Colonic mucosa (tissue), 4 donors: ENCODE measurements at regions not wholly inside any gene's neighbourhood (a gene's known extent, or its start where the extent isn't known, plus 50 kb on each side); places are given as distances from the start of the nearest gene placed in this dataset.
"Not testable (repeated sequence)": the region's sequence is repeated elsewhere in the genome, so short reads cannot be mapped to it uniquely, and the experiment has no call there.

ENCODE experiments used
- DNase-seq: peaks from one replicate; pipeline ENCODE4 v3.0.0-alpha.2; 2020
- H3K27ac ChIP-seq: fragments of 200-600 bp; one replicate; pipeline ENCODE4 v1.8.0; 2021
- H3K27me3 ChIP-seq: fragments of 200-600 bp; one replicate; pipeline ENCODE4 v1.8.0; 2021
- H3K36me3 ChIP-seq: fragments of 200-600 bp; one replicate; pipeline ENCODE4 v1.8.0; 2021
- H3K4me1 ChIP-seq: fragments of 200-600 bp; one replicate; pipeline ENCODE4 v1.8.0; 2021; ENCODE audit warnings: mild to moderate bottlenecking
- H3K4me3 ChIP-seq: fragments of 200-600 bp; one replicate; pipeline ENCODE4 v1.8.0; 2021
- H3K9ac ChIP-seq, 2 donors: one replicate each; pipeline ENCODE4 v1.7.0; 2013; ENCODE audit warnings: control low read depth in 2 of 2, low read depth in 2 of 2, low read length in 2 of 2
- H3K9me3 ChIP-seq: fragments of 200-600 bp; one replicate; pipeline ENCODE4 v1.8.0; 2021
- intact Hi-C: fragments of 100-400 bp; cut with DNase I; formaldehyde crosslinking; loops from one replicate; pipeline ENCODE4 v1.14.1; 2022
- TF ChIP-seq, protein P1 (sequence below): fragments of 200-600 bp; IDR thresholded peaks from one replicate; pipeline ENCODE4 v1.8.0; 2022; ENCODE audit warnings: antibody characterized with exemption, mild to moderate bottlenecking
- donor health status: healthy.
- donor health status: DM: no; HTN: no; CAD: no.
- donor health status: DM: no; HTN: no; CAD: no.

DNA sequence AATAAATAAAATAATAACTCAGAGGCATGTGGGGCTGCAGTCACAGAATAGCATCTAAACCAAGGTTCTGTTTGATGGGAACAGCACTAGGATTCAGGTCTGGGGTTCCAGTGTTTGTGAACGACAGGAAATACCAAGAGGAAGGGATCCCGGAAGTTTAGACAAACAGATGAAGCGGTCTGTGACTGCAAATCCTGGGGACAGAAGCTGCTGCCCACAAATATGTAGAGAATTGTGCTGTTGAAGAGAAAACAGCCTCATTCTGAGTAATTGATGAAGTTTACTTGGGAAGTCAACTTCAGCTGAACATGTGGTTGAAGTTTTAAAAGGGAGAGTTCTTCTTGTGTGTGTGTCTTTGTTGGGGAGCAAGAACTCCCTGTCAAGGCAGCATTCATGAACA lies 98.4 kb upstream of the TBX5 start:
- Histone ChIP-seq H3K27me3 (no peaks in the 10 kb centered on the region), H3K9me3 (no peaks in the 10 kb centered on the region), H3K4me3 (no peak overlapping the region), H3K4me1 (no peaks in the 10 kb centered on the region), H3K27ac (no peak overlapping the region), H3K36me3 (no peaks in the 10 kb centered on the region), H3K9ac (no peak overlapping the region)
- TF ChIP-seq, protein P1, sequence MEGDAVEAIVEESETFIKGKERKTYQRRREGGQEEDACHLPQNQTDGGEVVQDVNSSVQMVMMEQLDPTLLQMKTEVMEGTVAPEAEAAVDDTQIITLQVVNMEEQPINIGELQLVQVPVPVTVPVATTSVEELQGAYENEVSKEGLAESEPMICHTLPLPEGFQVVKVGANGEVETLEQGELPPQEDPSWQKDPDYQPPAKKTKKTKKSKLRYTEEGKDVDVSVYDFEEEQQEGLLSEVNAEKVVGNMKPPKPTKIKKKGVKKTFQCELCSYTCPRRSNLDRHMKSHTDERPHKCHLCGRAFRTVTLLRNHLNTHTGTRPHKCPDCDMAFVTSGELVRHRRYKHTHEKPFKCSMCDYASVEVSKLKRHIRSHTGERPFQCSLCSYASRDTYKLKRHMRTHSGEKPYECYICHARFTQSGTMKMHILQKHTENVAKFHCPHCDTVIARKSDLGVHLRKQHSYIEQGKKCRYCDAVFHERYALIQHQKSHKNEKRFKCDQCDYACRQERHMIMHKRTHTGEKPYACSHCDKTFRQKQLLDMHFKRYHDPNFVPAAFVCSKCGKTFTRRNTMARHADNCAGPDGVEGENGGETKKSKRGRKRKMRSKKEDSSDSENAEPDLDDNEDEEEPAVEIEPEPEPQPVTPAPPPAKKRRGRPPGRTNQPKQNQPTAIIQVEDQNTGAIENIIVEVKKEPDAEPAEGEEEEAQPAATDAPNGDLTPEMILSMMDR = no peak
- intact Hi-C loops = no loop called here
- DNase-seq = no peak

DNA sequence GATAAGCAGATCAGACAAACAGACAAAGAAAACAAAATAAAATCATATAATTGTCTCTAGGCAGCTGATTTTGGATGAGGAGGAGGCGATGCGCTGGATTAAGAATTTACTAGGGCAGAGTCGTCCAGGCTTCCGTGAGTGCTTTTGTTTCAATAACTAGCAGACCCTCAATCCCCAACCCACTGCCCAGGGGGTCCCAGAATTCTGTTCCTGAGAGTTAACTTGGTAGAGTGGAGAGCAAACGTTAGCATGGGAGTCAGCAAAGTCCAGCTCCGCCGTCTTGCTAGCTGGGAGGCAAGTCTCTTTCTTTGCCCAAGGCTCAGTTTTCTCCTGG lies 95.5 kb upstream of the TBX5 start:
- intact Hi-C loops = no loop called here
- no peaks in the 10 kb centered on the region for H3K36me3 ChIP-seq
- TF ChIP-seq, protein P1 = no peak
- no peak for DNase-seq
- H3K9me3 ChIP-seq = no peaks in the 10 kb centered on the region
- H3K9ac ChIP-seq = no peak overlapping the region
- H3K27ac ChIP-seq = no peak overlapping the region
- no peaks in the 10 kb centered on the region for H3K27me3 ChIP-seq
- H3K4me3 ChIP-seq = no peak overlapping the region
- no peaks in the 10 kb centered on the region for H3K4me1 ChIP-seq

DNA sequence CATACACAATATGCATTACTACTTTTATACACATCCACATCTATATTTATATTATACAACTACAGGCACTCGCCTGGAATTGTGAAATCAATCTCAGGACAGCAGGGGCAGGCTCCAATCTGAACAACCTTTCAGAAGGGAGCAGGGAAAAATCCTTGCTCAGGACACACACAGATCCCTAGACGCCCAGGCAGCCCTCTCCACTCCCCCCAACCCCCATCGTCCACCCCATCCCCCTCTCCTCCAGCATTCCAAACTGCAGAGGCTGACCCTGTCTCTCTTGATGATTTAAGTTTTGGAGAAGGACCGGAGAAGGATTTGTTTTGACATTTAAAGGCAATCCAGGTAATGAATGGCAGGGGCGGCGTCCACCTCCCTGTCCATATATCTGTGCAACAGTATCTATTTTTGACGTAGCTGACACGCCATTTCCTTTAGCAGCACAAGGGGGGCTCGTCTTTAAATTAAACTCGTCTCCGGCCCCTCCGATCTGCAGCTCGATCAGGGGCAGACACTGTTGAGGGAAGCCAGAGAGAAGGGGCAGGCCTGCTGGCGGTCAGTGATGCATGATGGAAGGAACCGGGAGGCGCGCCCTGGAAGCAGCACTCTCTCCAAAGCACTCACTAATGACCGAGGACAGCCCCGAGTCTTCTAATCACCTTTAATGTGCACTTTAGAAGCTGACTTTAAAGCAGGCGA lies 95.0 kb upstream of the TBX5 start:
- intact Hi-C loops = no loop called here
- Histone ChIP-seq H3K9me3 (no peaks in the 10 kb centered on the region), H3K27ac (no peak overlapping the region), H3K36me3 (no peaks in the 10 kb centered on the region), H3K27me3 (no peaks in the 10 kb centered on the region), H3K4me3 (no peak overlapping the region), H3K9ac (no peak overlapping the region), H3K4me1 (no peaks in the 10 kb centered on the region)
- DNase-seq = no peak
- TF ChIP-seq, protein P1 = no peak

DNA sequence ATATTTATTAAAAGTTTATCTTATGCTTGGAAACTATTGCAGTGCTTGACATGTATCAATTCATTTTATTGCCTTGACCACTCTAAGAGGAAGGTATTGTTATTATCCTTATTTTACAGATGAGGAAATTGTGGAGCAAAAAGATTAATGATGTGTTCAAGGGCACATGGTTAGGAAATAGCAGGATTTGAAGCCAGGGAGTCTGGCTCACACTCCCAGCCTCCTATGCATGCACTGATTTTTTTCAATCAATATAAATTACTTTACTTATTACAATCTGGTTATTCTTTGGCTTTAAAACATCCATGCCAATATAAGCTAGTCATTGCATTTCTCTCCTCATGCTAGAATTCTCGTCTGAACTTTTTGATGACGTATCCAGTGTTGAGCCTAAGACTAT lies 94.2 kb upstream of the TBX5 start:
- H3K4me3 ChIP-seq = no peak overlapping the region
- intact Hi-C loops = no loop called here
- no peak overlapping the region for H3K9ac ChIP-seq
- no peak for DNase-seq
- no peaks in the 10 kb centered on the region for H3K36me3 ChIP-seq
- TF ChIP-seq, protein P1 = no peak
- H3K27me3 ChIP-seq = no peaks in the 10 kb centered on the region
- H3K9me3 ChIP-seq = no peaks in the 10 kb centered on the region
- no peaks in the 10 kb centered on the region for H3K4me1 ChIP-seq
- no peak overlapping the region for H3K27ac ChIP-seq

DNA sequence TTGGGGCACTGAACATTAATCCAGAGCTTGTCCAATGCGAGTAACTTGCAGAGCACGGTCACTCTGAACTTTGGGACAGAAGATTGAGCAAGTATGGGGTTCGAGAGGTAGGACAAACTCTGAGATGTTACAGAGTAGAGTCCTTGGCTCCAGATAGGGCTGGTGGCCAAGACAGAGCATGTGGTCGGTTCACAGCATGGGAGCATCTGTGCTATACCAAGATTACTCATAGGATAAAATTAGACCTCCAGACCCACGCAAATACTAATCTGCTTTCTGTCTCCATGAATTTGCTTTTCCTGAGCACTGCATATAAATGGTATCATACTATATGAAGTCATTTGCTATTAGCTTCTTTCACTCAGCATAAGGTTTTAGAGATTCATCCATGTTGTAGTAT lies 93.4 kb upstream of the TBX5 start:
- Histone ChIP-seq H3K4me1 (no peaks in the 10 kb centered on the region), H3K9me3 (no peaks in the 10 kb centered on the region), H3K27ac (no peak overlapping the region), H3K4me3 (no peak overlapping the region), H3K36me3 (no peaks in the 10 kb centered on the region), H3K27me3 (no peaks in the 10 kb centered on the region), H3K9ac (no peak overlapping the region)
- intact Hi-C loops = no loop called here
- TF ChIP-seq, protein P1 = no peak
- no peak for DNase-seq

DNA sequence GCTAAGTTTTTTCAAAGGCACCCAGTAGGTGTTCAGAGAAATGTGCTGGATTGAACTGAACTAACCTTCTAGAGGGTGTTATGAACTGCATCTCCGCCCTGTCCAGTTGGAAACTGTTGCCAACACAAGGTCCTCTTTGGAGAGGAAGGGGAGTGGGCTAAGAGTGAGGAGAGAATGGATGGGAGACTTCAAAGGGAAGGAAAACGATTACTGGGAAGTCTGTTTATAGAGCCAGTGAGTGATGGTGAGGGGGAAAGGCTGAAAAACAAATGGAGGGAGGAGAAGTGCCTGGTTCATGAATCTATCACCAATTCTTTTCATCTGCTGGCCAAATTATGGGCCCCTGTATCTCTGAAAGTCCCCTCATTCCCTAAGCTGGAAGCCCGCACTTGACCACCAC lies 86.0 kb upstream of the TBX5 start:
- Histone ChIP-seq H3K4me1 (no peaks in the 10 kb centered on the region), H3K27me3 (no peaks in the 10 kb centered on the region), H3K36me3 (no peaks in the 10 kb centered on the region), H3K9me3 (no peaks in the 10 kb centered on the region), H3K27ac (no peak overlapping the region), H3K4me3 (no peak overlapping the region), H3K9ac (no peak overlapping the region)
- TF ChIP-seq, protein P1 = no peak
- DNase-seq = no peak
- intact Hi-C loops = no loop called here

DNA sequence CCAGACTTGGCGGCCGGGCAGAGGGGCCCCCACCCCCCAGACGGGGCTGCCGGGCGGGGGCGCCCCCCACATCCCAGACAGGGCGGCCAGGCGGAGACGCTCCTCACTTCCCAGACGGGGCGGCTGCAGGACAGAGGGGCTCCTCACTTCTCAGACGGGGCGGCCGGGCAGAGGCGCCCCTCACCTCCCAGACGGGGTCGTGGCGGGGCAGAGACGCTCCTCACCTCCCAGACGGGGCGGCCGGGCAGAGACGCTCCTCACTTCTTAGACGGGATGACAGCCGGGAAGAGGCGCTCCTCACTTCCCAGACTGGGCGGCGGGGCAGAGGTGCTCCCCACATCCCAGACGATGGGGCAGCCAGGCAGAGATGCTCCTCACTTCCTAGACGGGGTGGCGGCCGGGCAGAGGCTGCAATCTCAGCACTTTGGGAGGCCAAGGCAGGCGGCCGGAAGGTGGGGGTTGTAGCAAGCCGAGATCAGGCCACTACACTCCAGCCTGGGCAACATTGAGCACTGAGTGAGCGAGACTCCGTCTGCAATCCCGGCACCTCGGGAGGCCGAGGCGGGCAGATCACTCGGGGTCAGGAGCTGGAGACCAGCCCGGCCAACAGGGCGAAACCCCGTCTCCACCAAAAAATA lies 79.0 kb upstream of the TBX5 start:
- H3K36me3 ChIP-seq = not testable (repeated sequence)

More for the DNA sequence above, 79.0 kb upstream of the TBX5 start:
- H3K27me3 ChIP-seq, H3K4me3 ChIP-seq, H3K9ac ChIP-seq, H3K4me1 ChIP-seq, H3K9me3 ChIP-seq, DNase-seq, H3K27ac ChIP-seq, intact Hi-C loops: not testable (repeated sequence)
